Left ventricle myocardium superior (tissue), 1 donor: ENCODE measurements at regions not wholly inside any gene's neighbourhood (a gene's known extent, or its start where the extent isn't known, plus 50 kb on each side); places are given as distances from the start of the nearest gene placed in this dataset.
"Not testable (repeated sequence)": the region's sequence is repeated elsewhere in the genome, so short reads cannot be mapped to it uniquely, and the experiment has no call there.

Experiments
- ATAC-seq: fragments of 200-7000 bp; cut with Tn5 transposase; one replicate; pipeline ENCODE4 v1.9.1; 2020; ENCODE audit warnings: mild to moderate bottlenecking, moderate library complexity
- DNase-seq: peaks from one replicate; pipeline ENCODE4 v3.0.0-alpha.2; 2020
- intact Hi-C: fragments of 100-400 bp; cut with micrococcal nuclease; formaldehyde crosslinking; loops from one replicate; pipeline ENCODE4 v1.11.0; 2022
- donor health status: DM: no; HTN: yes; CAD: no; lungs with severe emphysema.

- DNase-seq, intact Hi-C loops, ATAC-seq: not testable (repeated sequence)
Measured at GRCh38 chr3:195979877-195980276, 71.5 kb upstream of the TNK2 start.

- DNase-seq, ATAC-seq, intact Hi-C loops: not testable (repeated sequence)
Measured at GRCh38 chr3:195978585-195978984, 70.2 kb upstream of the TNK2 start.

- intact Hi-C loops, ATAC-seq, DNase-seq: not testable (repeated sequence)
Measured at GRCh38 chr3:195976876-195977275, 68.5 kb upstream of the TNK2 start.

GRCh38 chr3:195974281-195974680 lies 65.9 kb upstream of the TNK2 start:
- intact Hi-C loops, DNase-seq, ATAC-seq: not testable (repeated sequence)

GRCh38 chr3:195970873-195971272 lies 62.5 kb upstream of the TNK2 start:
- intact Hi-C loops, DNase-seq, ATAC-seq: not testable (repeated sequence)

GRCh38 chr3:195969838-195970776 lies 61.8 kb upstream of the TNK2 start:
- ATAC-seq: peak; percentile 7
- intact Hi-C loops, DNase-seq: not testable (repeated sequence)

- DNase-seq, intact Hi-C loops: not testable (repeated sequence)
Measured at GRCh38 chr3:195969341-195969740, 61.0 kb upstream of the TNK2 start.

GRCh38 chr3:195968104-195968503 lies 59.8 kb upstream of the TNK2 start:
- DNase-seq, intact Hi-C loops: not testable (repeated sequence)
- ATAC-seq: peak; percentile 12

More at GRCh38 chr3:195969341-195969740, 61.0 kb upstream of the TNK2 start:
- ATAC-seq: not testable (repeated sequence)

- DNase-seq, ATAC-seq, intact Hi-C loops: not testable (repeated sequence)
Measured at GRCh38 chr3:195967387-195967720, 59.0 kb upstream of the TNK2 start.

GRCh38 chr3:195966563-195967386 lies 58.4 kb upstream of the TNK2 start:
- ATAC-seq, DNase-seq, intact Hi-C loops: not testable (repeated sequence)

- ATAC-seq, DNase-seq, intact Hi-C loops: not testable (repeated sequence)
Measured at GRCh38 chr3:195965217-195965616, 56.9 kb upstream of the TNK2 start.

GRCh38 chr3:195964318-195965107 lies 56.2 kb upstream of the TNK2 start:
- DNase-seq, intact Hi-C loops, ATAC-seq: not testable (repeated sequence)

GRCh38 chr3:195962222-195962621 lies 53.9 kb upstream of the TNK2 start:
- DNase-seq, ATAC-seq, intact Hi-C loops: not testable (repeated sequence)

GRCh38 chr3:195960971-195961775 lies 52.8 kb upstream of the TNK2 start:
- DNase-seq, ATAC-seq, intact Hi-C loops: not testable (repeated sequence)

GRCh38 chr3:195960164-195960563 lies 51.8 kb upstream of the TNK2 start:
- peak; percentile 27 for ATAC-seq
- DNase-seq, intact Hi-C loops: not testable (repeated sequence)

GRCh38 chr3:195959367-195960157 lies 51.2 kb upstream of the TNK2 start:
- peak; percentile 74 for ATAC-seq
- intact Hi-C loops, DNase-seq: not testable (repeated sequence)

- ATAC-seq, intact Hi-C loops, DNase-seq: not testable (repeated sequence)
Measured at GRCh38 chr3:195958736-195959135, 50.4 kb upstream of the TNK2 start.
